Panc1 (cell line): ENCODE measurements at regions not wholly inside any gene's neighbourhood (a gene's known extent, or its start where the extent isn't known, plus 50 kb on each side); places are given as distances from the start of the nearest gene placed in this dataset.

Experiments used
- ATAC-seq: fragments of 200-7000 bp; cut with Tn5 transposase; 2 replicates; pipeline ENCODE4 v1.9.1; 2020; ENCODE audit warnings: mild to moderate bottlenecking, moderate library complexity
- BruUV-seq: library from RNA; stranded (reverse); fragments of 400-500 nt; replicated peaks from 2 replicates; lab custom pipeline; 2021; lab: Mats Ljungman, UMichigan
- CTCF ChIA-PET: fragments of 300-600 bp; sonication (Branson Sonifier 250); formaldehyde crosslinking; loops from one replicate; lab custom pipeline; 2022; ENCODE audit warnings: antibody characterized with exemption; lab: Charles Lee
- POLR2A ChIA-PET: fragments of 300-600 bp; sonication (Branson Sonifier 250); formaldehyde crosslinking; loops from one replicate; lab custom pipeline; 2022; ENCODE audit warnings: antibody characterized with exemption; lab: Charles Lee
- DNase-seq: peaks from one replicate; pipeline ENCODE4 v3.0.0-alpha.2; 2010; ENCODE audit warnings: low read depth, low spot score
- H3K27ac ChIP-seq: 2 replicates; pipeline ENCODE4 v1.5.1; 2011; ENCODE audit warnings: mild to moderate bottlenecking, low read length, inconsistent platforms
- H3K27me3 ChIP-seq: fragments of 200-500 bp; sonication (Bioruptor generic); 2 replicates; pipeline ENCODE4 v1.6.0; 2014; ENCODE audit warnings: low read length, inconsistent platforms; ENCODE audit not compliant: control insufficient read depth, insufficient read depth
- H3K36me3 ChIP-seq: fragments of 200-500 bp; sonication (Bioruptor generic); 2 replicates; pipeline ENCODE4 v1.5.1; 2014; ENCODE audit warnings: inconsistent platforms, mild to moderate bottlenecking, low read length, moderate library complexity; ENCODE audit not compliant: control insufficient read depth, insufficient read depth
- H3K4me1 ChIP-seq: 2 replicates; pipeline ENCODE4 v1.5.1; 2011; ENCODE audit warnings: inconsistent platforms, mild to moderate bottlenecking, low read length, moderate library complexity; ENCODE audit not compliant: control insufficient read depth, insufficient read depth
- H3K4me3 ChIP-seq, 2 experiments: 2 replicates each; pipeline ENCODE4 v1.5.1; 2011 to 2012; ENCODE audit warnings: low read depth in 2 of 2, low read length in 2 of 2, mild to moderate bottlenecking in 2 of 2, inconsistent platforms in 1 of 2, moderate library complexity in 1 of 2
- H3K9me3 ChIP-seq: fragments of 200-500 bp; sonication (Bioruptor generic); 2 replicates; pipeline ENCODE4 v1.5.1; 2014; ENCODE audit warnings: low read depth, mild to moderate bottlenecking, inconsistent platforms, low read length, moderate library complexity; ENCODE audit not compliant: control insufficient read depth, insufficient read depth
- POLR2AphosphoS5 ChIP-seq: IDR thresholded peaks from 2 replicates; pipeline ENCODE4 v1.6.1; 2012; ENCODE audit warnings: mild to moderate bottlenecking, low read depth, low read length, moderate library complexity
- REST ChIP-seq, 2 experiments: IDR thresholded peaks; 2 replicates each; pipeline ENCODE4 v1.6.1; 2011 to 2012; ENCODE audit warnings: low read depth in 2 of 2, control low read depth in 1 of 2, low read length in 1 of 2, mild to moderate bottlenecking in 1 of 2, moderate library complexity in 1 of 2; ENCODE audit not compliant: insufficient read depth in 1 of 2
- SIN3A ChIP-seq: IDR thresholded peaks from 2 replicates; pipeline ENCODE4 v1.6.1; 2012; ENCODE audit warnings: low read depth, mild to moderate bottlenecking, low read length, moderate library complexity, borderline replicate concordance; ENCODE audit not compliant: insufficient read depth
- TCF7L2 ChIP-seq: IDR thresholded peaks from 2 replicates; pipeline ENCODE4 v1.6.1; 2011; ENCODE audit warnings: mild to moderate bottlenecking, low read depth, low read length, inconsistent platforms
- in situ Hi-C: cut with HindIII; loops from 2 replicates; pipeline ENCODE4 v1.10.0; 2016; ENCODE audit warnings: low sequenced_read_pairs, low pct_unique_long_range_greater_than_20kb
- intact Hi-C: fragments of 100-400 bp; cut with micrococcal nuclease; formaldehyde crosslinking; loops from one replicate; pipeline ENCODE4 v1.10.0; 2022; ENCODE audit not compliant: unreplicated experiment
- TF ChIP-seq, protein P1 (sequence below): fragments of 450-650 bp; IDR thresholded peaks from 2 replicates; pipeline ENCODE4 v1.5.1; 2017; ENCODE audit warnings: mild to moderate bottlenecking

DNA sequence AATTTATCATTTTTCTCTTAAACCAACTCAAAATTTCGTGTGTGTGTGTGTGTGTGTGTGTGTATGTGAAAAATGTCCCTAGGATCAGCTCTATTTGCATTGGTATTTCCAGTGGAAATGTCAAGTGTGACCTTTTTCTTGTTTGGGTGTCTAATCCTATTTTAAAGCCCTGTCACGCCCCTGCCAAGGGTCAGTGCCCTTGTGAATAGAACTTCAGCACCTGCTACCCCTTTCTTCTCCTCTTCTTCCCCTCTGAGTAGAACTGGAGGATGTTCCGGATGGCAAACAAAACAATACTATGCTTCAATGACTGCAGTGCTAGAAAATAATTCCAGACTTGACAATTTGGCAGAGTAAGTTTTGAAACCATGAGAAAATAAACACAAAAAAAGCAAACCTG lies 67.3 kb downstream of the SPRY1 start:
- TF ChIP-seq POLR2AphosphoS5 (no peak), REST (IDR thresholded peaks at IDR 0.05; ENCODE audit: insufficient read depth in 1 of 2, low read depth in 2 of 2, low read length in 1 of 2) (no peak), SIN3A (no peak)
- ChIA-PET POLR2A (no interaction called here), CTCF (no interaction called here)
- intact Hi-C loops, result no loop called here
- DNase-seq (no peak), ATAC-seq (no peak)
- Histone ChIP-seq H3K36me3 (no peaks in the 10 kb centered on the region), H3K27me3 (no peaks in the 10 kb centered on the region), H3K4me3 (no peak overlapping the region), H3K4me1 (no peaks in the 10 kb centered on the region), H3K9me3 (no peaks in the 10 kb centered on the region), H3K27ac (peak overlapping the region; percentile 7; the same call in 1 of the 2 replicates)
- BruUV-seq, result no TSS peak
- in situ Hi-C loops, result no loop called here

GRCh38 chr4:123465416-123465815 lies 68.8 kb downstream of the SPRY1 start:
- Histone ChIP-seq H3K4me1 (no peaks in the 10 kb centered on the region), H3K27ac (peak overlapping the region; percentile 75), H3K9me3 (no peaks in the 10 kb centered on the region), H3K27me3 (no peaks in the 10 kb centered on the region), H3K4me3 (no peak overlapping the region), H3K36me3 (no peaks in the 10 kb centered on the region)
- ATAC-seq (no peak), DNase-seq (no peak)
- in situ Hi-C loops, result no loop called here
- intact Hi-C loops, result no loop called here
- POLR2A ChIA-PET, result no interaction called here
- CTCF ChIA-PET, result no interaction called here
- TF ChIP-seq REST (IDR thresholded peaks at IDR 0.05; ENCODE audit: insufficient read depth in 1 of 2, low read depth in 2 of 2, low read length in 1 of 2), result no peak
- no peak for TF ChIP-seq POLR2AphosphoS5
- TF ChIP-seq TCF7L2, result no peak
- TF ChIP-seq, protein P1, sequence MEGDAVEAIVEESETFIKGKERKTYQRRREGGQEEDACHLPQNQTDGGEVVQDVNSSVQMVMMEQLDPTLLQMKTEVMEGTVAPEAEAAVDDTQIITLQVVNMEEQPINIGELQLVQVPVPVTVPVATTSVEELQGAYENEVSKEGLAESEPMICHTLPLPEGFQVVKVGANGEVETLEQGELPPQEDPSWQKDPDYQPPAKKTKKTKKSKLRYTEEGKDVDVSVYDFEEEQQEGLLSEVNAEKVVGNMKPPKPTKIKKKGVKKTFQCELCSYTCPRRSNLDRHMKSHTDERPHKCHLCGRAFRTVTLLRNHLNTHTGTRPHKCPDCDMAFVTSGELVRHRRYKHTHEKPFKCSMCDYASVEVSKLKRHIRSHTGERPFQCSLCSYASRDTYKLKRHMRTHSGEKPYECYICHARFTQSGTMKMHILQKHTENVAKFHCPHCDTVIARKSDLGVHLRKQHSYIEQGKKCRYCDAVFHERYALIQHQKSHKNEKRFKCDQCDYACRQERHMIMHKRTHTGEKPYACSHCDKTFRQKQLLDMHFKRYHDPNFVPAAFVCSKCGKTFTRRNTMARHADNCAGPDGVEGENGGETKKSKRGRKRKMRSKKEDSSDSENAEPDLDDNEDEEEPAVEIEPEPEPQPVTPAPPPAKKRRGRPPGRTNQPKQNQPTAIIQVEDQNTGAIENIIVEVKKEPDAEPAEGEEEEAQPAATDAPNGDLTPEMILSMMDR, result no peak
- no peak for TF ChIP-seq SIN3A
- no TSS peak for BruUV-seq
